Non-pigmented ciliary epithelial cell (primary cell): ENCODE measurements at regions not wholly inside any gene's neighbourhood (a gene's known extent, or its start where the extent isn't known, plus 50 kb on each side); places are given as distances from the start of the nearest gene placed in this dataset.

Source experiments
- DNase-seq: peaks from one replicate; pipeline ENCODE4 v3.0.0-alpha.2; 2010; ENCODE audit warnings: low read depth

GRCh38 chr1:173422456-173422976 is 54.6 kb upstream of the PRDX6 start:
- DNase-seq, result no peak

GRCh38 chr1:173423291-173423690 is 53.8 kb upstream of the PRDX6 start:
- DNase-seq, result no peak

- no peak for DNase-seq
Observed at GRCh38 chr1:173424143-173424542, 53.0 kb upstream of the PRDX6 start.

DNA sequence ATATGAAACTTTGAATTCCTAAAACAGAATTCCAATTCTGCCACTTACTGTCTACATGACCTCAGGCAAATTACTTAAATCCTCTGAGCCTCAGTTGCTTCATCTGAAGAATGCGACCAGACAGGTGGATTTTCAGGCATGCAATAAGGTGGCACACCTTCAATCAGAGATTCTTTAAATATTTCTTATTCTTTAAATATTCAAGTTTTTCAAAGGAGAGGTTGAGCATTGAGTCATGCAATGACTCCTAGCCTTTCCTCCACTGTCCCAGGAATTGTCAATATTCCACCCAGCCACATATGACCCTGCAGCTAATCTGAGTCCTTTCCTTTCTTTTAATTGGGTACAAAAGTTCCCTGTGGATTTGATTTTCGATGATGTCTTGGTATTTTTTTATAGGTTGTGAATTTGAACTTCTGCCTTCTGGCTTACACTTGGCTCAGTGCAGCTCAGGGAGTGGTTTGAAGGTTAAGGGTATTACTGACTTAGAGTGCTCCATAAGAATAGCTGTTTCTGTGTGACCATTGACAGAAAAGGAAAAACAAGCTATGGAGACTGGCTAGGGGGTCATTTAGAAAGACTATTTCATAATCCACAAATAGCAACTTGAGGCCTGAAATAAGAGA is 52.2 kb upstream of the PRDX6 start:
- no peak for DNase-seq

- DNase-seq, result no peak
Observed at GRCh38 chr1:173426057-173426456, 51.1 kb upstream of the PRDX6 start.

DNA sequence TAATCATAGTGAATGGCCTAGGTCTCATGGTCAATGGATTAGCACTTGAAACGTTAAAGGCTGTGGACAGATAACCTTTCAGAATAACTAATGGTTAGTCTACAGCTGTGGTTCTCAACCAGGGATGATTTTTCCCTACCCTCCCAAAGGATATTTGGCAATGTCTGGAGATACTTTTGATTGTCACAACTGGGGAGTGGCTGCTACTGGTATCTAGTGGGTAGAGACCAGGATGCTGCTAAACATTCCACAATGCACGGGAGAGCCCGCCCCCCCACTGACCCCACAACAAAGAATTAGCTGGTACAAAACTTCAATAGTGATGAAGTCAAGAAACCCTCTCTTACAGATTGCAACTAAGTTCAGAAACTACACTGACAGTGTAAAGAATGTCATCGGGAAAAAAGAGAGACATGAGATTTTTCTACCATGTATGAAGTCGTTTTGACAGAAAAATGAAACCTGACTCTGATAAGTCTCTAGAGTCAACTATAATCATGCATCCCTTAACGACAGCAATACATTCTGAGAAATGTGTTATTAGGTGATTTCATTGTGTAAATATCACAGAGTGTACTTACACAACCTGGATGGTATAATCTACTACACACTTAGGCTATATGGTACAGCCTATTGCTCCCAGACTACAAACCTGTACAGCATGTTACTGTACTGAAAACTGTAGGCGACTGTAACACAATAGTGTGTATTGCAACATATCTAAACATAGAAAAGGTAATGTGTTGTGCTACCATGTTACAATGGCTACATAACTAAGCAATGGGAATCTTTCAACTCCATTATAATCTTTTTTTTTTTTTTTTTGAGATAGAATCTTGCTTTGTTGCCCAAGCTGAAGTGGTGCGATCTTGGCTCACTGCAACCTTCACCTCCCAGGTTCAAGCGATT is 49.7 kb upstream of the PRDX6 start:
- DNase-seq, result no peak
